HEK293 (cell line): ENCODE measurements at regions not wholly inside any gene's neighbourhood (a gene's known extent, or its start where the extent isn't known, plus 50 kb on each side); places are given as distances from the start of the nearest gene placed in this dataset.

Experiments
- CTCF ChIA-PET: fragments of 350-600 bp; formaldehyde crosslinking; extraction: SDS; loops from one replicate; lab custom pipeline; 2021; ENCODE audit warnings: antibody characterized with exemption; lab: Yijun Ruan, JAX
- POLR2A ChIA-PET: fragments of 300-600 bp; formaldehyde crosslinking; extraction: SDS; loops from one replicate; lab custom pipeline; 2020; ENCODE audit warnings: antibody characterized with exemption, inconsistent platforms; lab: Yijun Ruan, JAX
- H3K27ac ChIP-seq: fragments of 200-500 bp; sonication (Bioruptor generic); 2 replicates; pipeline ENCODE4 v1.5.1; 2014; ENCODE audit warnings: low read depth, low read length, control low read depth, inconsistent platforms; ENCODE audit errors: extremely low read depth
- H3K36me3 ChIP-seq, 2 experiments: fragments of 200-500 bp in 1 of 2; sonication (Bioruptor generic) in 1 of 2; 1 replicate in 1 of 2; 2 replicates in 1 of 2; pipeline ENCODE4 v1.5.1; 2014 to 2017; ENCODE audit warnings: inconsistent platforms in 2 of 2, low read length in 2 of 2; ENCODE audit not compliant: control insufficient read depth in 2 of 2, insufficient read depth in 1 of 2
- H3K4me1 ChIP-seq: fragments of 200-500 bp; sonication (Bioruptor generic); 2 replicates; pipeline ENCODE4 v1.5.1; 2014; ENCODE audit warnings: mild to moderate bottlenecking, low read length, inconsistent platforms; ENCODE audit not compliant: control insufficient read depth, insufficient read depth
- H3K4me3 ChIP-seq: 2 replicates; pipeline ENCODE4 v1.5.1; 2011; ENCODE audit warnings: low read depth, mild to moderate bottlenecking, control low read depth, low read length, moderate library complexity
- H3K9me3 ChIP-seq: fragments of 200-500 bp; sonication (Bioruptor generic); 2 replicates; pipeline ENCODE4 v1.5.1; 2014; ENCODE audit warnings: low read depth, low read length, inconsistent platforms; ENCODE audit not compliant: control insufficient read depth, insufficient read depth
- BCL11A ChIP-seq: fragments of 450-650 bp; formaldehyde crosslinking; IDR thresholded peaks from 2 replicates; pipeline ENCODE4 v1.5.1; 2016; ENCODE audit warnings: low read depth, missing biosample characterization, missing genetic modification characterization
- EGR2 ChIP-seq: fragments of 450-650 bp; formaldehyde crosslinking; IDR thresholded peaks from 2 replicates; pipeline ENCODE4 v1.5.1; 2016; ENCODE audit warnings: low read depth, missing biosample characterization, missing genetic modification characterization
- FEZF1 ChIP-seq: fragments of 450-650 bp; formaldehyde crosslinking; IDR thresholded peaks from 2 replicates; pipeline ENCODE4 v1.5.1; 2016; ENCODE audit warnings: missing biosample characterization, missing genetic modification characterization
- ZFP3 ChIP-seq: fragments of 450-650 bp; formaldehyde crosslinking; IDR thresholded peaks from 2 replicates; pipeline ENCODE4 v1.5.1; 2016; ENCODE audit warnings: low read depth, missing biosample characterization, missing genetic modification characterization
- ZFP41 ChIP-seq: fragments of 450-650 bp; formaldehyde crosslinking; IDR thresholded peaks from 2 replicates; pipeline ENCODE4 v1.5.1; 2016; ENCODE audit warnings: missing biosample characterization, missing genetic modification characterization, borderline replicate concordance
- ZNF133 ChIP-seq: fragments of 450-650 bp; formaldehyde crosslinking; IDR thresholded peaks from 2 replicates; pipeline ENCODE4 v1.5.1; 2016; ENCODE audit warnings: missing biosample characterization, missing genetic modification characterization
- ZNF155 ChIP-seq: fragments of 450-650 bp; formaldehyde crosslinking; IDR thresholded peaks from 2 replicates; pipeline ENCODE4 v1.5.1; 2016; ENCODE audit warnings: missing biosample characterization, missing genetic modification characterization
- ZNF510 ChIP-seq: fragments of 450-650 bp; formaldehyde crosslinking; IDR thresholded peaks from 2 replicates; pipeline ENCODE4 v1.5.1; 2018; ENCODE audit warnings: mild to moderate bottlenecking, missing genetic modification characterization, missing biosample characterization; ENCODE audit not compliant: insufficient replicate concordance
- ZNF514 ChIP-seq: fragments of 450-650 bp; formaldehyde crosslinking; IDR thresholded peaks from 2 replicates; pipeline ENCODE4 v1.5.1; 2016; ENCODE audit warnings: missing biosample characterization, missing genetic modification characterization
- ZNF571 ChIP-seq: fragments of 450-650 bp; formaldehyde crosslinking; IDR thresholded peaks from 2 replicates; pipeline ENCODE4 v1.5.0; 2017; ENCODE audit warnings: missing biosample characterization, missing genetic modification characterization
- ZNF654 ChIP-seq: fragments of 450-650 bp; formaldehyde crosslinking; IDR thresholded peaks from 2 replicates; pipeline ENCODE4 v1.5.1; 2016; ENCODE audit warnings: low read depth, missing biosample characterization, missing genetic modification characterization
- TF ChIP-seq, protein P1 (sequence below): fragments of 450-650 bp; formaldehyde crosslinking; IDR thresholded peaks from 2 replicates; pipeline ENCODE4 v1.5.1; 2016; ENCODE audit warnings: missing biosample characterization, missing genetic modification characterization
- TF ChIP-seq, protein P2 (sequence below): fragments of 450-650 bp; formaldehyde crosslinking; IDR thresholded peaks from 2 replicates; pipeline ENCODE4 v1.5.1; 2017; ENCODE audit warnings: missing biosample characterization, mild to moderate bottlenecking, missing genetic modification characterization, moderate library complexity
- TF ChIP-seq, protein P3 (sequence below): fragments of 450-650 bp; formaldehyde crosslinking; IDR thresholded peaks from 2 replicates; pipeline ENCODE4 v1.5.1; 2016; ENCODE audit warnings: missing biosample characterization, missing genetic modification characterization

DNA sequence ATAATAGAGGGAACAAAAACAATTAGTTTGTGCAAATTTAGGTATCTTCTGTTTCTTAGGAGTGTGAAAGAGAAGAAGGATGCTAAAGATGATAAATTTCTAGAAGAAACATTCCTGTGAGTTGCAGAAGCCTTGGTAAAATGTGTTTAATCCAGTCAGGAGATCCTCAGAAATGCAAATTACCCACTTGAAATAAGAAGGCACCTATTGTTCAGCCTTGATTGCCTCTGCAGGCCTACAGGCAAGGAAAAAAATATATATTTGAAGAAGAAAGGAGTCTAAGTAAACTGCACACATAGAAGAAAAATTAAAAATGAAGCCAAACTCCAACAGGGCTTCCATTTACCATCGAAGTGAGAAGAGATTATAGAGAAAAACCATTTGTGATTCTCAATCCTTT lies 51.0 kb upstream of the LHX8 start (continued):
- no peak for TF ChIP-seq ZFP41 (tag by site-specific recombination)
- no peak for TF ChIP-seq ZFP3
- TF ChIP-seq, protein P1, sequence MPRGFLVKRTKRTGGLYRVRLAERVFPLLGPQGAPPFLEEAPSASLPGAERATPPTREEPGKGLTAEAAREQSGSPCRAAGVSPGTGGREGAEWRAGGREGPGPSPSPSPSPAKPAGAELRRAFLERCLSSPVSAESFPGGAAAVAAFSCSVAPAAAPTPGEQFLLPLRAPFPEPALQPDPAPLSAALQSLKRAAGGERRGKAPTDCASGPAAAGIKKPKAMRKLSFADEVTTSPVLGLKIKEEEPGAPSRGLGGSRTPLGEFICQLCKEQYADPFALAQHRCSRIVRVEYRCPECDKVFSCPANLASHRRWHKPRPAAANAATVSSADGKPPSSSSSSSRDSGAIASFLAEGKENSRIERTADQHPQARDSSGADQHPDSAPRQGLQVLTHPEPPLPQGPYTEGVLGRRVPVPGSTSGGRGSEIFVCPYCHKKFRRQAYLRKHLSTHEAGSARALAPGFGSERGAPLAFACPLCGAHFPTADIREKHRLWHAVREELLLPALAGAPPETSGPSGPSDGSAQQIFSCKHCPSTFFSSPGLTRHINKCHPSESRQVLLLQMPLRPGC (tag by site-specific recombination), result no peak
- no peak for TF ChIP-seq EGR2

DNA sequence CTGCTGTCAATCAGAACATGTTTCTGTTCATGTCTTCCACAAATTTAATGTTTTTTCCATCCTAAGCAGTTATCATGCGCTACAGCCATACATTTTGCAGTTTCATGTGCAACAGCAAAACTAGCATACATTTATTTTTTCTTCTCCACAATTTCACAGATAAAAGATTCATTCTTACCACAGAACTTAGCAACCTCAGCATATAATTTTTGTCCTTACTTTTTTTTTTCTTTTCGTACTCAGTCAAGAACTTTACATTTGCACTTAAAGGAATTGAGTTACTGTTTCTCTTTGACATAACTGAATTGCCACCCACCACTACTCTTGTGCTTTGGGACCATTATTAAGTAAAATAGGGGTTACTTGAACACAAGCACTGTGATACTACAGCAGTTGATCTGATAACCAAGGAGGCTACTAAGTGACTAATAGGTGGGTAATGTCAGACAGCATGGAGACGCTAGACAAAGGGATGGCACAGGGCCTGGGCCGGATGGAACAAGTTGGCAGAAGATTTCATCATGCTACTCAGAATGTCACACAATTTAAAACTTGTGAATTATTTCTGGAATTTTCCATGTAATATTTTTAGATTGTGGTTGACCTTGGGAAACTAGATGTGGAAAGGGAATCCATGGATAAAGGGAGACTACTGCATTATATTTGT lies 50.2 kb upstream of the LHX8 start:
- no peak for TF ChIP-seq ZNF133 (tag by site-specific recombination)
- TF ChIP-seq, protein P2, sequence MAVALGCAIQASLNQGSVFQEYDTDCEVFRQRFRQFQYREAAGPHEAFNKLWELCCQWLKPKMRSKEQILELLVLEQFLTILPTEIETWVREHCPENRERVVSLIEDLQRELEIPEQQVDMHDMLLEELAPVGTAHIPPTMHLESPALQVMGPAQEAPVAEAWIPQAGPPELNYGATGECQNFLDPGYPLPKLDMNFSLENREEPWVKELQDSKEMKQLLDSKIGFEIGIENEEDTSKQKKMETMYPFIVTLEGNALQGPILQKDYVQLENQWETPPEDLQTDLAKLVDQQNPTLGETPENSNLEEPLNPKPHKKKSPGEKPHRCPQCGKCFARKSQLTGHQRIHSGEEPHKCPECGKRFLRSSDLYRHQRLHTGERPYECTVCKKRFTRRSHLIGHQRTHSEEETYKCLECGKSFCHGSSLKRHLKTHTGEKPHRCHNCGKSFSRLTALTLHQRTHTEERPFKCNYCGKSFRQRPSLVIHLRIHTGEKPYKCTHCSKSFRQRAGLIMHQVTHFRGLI, result no peak
- TF ChIP-seq ZNF510 (tag by site-specific recombination), result no peak
- TF ChIP-seq ZNF155 (tag by site-specific recombination), result no peak
- TF ChIP-seq ZNF514 (tag by site-specific recombination), result no peak
- TF ChIP-seq FEZF1 (tag by site-specific recombination), result no peak
- no peak for TF ChIP-seq ZNF571
- no peak for TF ChIP-seq ZNF654
- no peak for TF ChIP-seq BCL11A (tag by site-specific recombination)
- TF ChIP-seq, protein P3, sequence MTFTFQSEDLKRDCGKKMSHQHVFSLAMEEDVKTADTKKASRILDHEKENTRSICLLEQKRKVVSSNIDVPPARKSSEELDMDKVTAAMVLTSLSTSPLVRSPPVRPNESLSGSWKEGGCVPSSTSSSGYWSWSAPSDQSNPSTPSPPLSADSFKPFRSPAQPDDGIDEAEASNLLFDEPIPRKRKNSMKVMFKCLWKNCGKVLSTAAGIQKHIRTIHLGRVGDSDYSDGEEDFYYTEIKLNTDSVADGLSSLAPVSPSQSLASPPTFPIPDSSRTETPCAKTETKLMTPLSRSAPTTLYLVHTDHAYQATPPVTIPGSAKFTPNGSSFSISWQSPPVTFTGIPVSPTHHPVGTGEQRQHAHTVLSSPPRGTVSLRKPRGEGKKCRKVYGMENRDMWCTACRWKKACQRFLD (tag by site-specific recombination), result no peak
- CTCF ChIA-PET, result no interaction called here
- H3K4me1 ChIP-seq, result no peaks in the 10 kb centered on the region
- H3K4me3 ChIP-seq, result no peak overlapping the region
- no peak overlapping the region for H3K27ac ChIP-seq
- no peaks in the 10 kb centered on the region for H3K36me3 ChIP-seq
- POLR2A ChIA-PET, result no interaction called here
- H3K9me3 ChIP-seq, result no peaks in the 10 kb centered on the region
